SK-N-SH (cell line): ENCODE measurements at regions not wholly inside any gene's neighbourhood (a gene's known extent, or its start where the extent isn't known, plus 50 kb on each side); places are given as distances from the start of the nearest gene placed in this dataset.

Experiments used
- CTCF ChIA-PET: fragments of 300-600, 350-600 bp; formaldehyde crosslinking; extraction: SDS; loops from one replicate; lab custom pipeline; 2021; lab: Yijun Ruan, JAX
- POLR2A ChIA-PET: fragments of 350-600 bp; sonication (Branson Sonifier 250); formaldehyde crosslinking; extraction: SDS; loops from one replicate; lab custom pipeline; 2020; ENCODE audit warnings: antibody characterized with exemption, inconsistent platforms; lab: Yijun Ruan, JAX
- DNase-seq: peaks from one replicate; pipeline ENCODE4 v3.0.0; 2012
- H2AFZ ChIP-seq: fragments of 200-600 bp; sonication (generic); 2 replicates; pipeline ENCODE4 v1.8.1; 2016; ENCODE audit warnings: antibody characterized with exemption, mild to moderate bottlenecking, low read depth
- H3F3A ChIP-seq: fragments of 200-600 bp; sonication (generic); replicated peaks from 2 replicates; pipeline ENCODE3; 2016; ENCODE audit warnings: antibody characterized with exemption, mild to moderate bottlenecking; ENCODE audit not compliant: insufficient read depth
- H3K27ac ChIP-seq, 2 experiments: fragments of 200-500 bp in 1 of 2; fragments of 200-600 bp in 1 of 2; sonication (Bioruptor generic) in 1 of 2; sonication (generic), shearing (Covaris generic) in 1 of 2; 2 replicates each; pipeline versions ENCODE4 v1.5.1 to v1.6.1; 2014 to 2016; ENCODE audit warnings: low read depth in 2 of 2, inconsistent platforms in 1 of 2, low read length in 1 of 2, mild to moderate bottlenecking in 1 of 2, mixed read lengths in 1 of 2
- H3K27me3 ChIP-seq: fragments of 200-600 bp; sonication (generic), shearing (Covaris generic); 2 replicates; pipeline ENCODE4 v1.6.1; 2016; ENCODE audit warnings: mixed run types; ENCODE audit not compliant: insufficient read depth
- H3K36me3 ChIP-seq, 2 experiments: fragments of 200-500 bp in 1 of 2; fragments of 200-600 bp in 1 of 2; sonication (Bioruptor generic) in 1 of 2; sonication (generic) in 1 of 2; replicated peaks in 1 of 2; 2 replicates each; pipeline versions ENCODE3 to v1.5.1; 2014 to 2016; ENCODE audit warnings: low read length in 1 of 2, mild to moderate bottlenecking in 1 of 2; ENCODE audit not compliant: insufficient read depth in 2 of 2, control insufficient read depth in 1 of 2
- H3K4me1 ChIP-seq, 2 experiments: fragments of 200-500 bp in 1 of 2; fragments of 200-600 bp in 1 of 2; sonication (Bioruptor generic) in 1 of 2; sonication (generic), shearing (Covaris generic) in 1 of 2; 2 replicates each; pipeline versions ENCODE4 v1.5.1 to v1.6.1; 2014 to 2016; ENCODE audit warnings: low read depth in 1 of 2, low read length in 1 of 2, mixed run types in 1 of 2; ENCODE audit not compliant: insufficient read depth in 2 of 2, control insufficient read depth in 1 of 2
- H3K4me2 ChIP-seq: fragments of 200-600 bp; sonication (generic), shearing (Covaris generic); 2 replicates; pipeline ENCODE4 v1.6.1; 2017; ENCODE audit warnings: mixed run types
- H3K4me3 ChIP-seq, 2 experiments: fragments of 200-500 bp in 1 of 2; fragments of 200-600 bp in 1 of 2; sonication (Bioruptor generic) in 1 of 2; sonication (generic), shearing (Covaris generic) in 1 of 2; 2 replicates each; pipeline versions ENCODE4 v1.5.1 to v1.8.1; 2014 to 2016; ENCODE audit warnings: low read depth in 2 of 2, inconsistent platforms in 1 of 2, low read length in 1 of 2, mild to moderate bottlenecking in 1 of 2, mixed read lengths in 1 of 2, moderate library complexity in 1 of 2
- H3K79me2 ChIP-seq: fragments of 200-600 bp; sonication (generic); 2 replicates; pipeline ENCODE4 v1.8.1; 2017; ENCODE audit warnings: mild to moderate bottlenecking; ENCODE audit not compliant: insufficient read depth
- H3K9ac ChIP-seq: fragments of 200-600 bp; sonication (generic); 2 replicates; pipeline ENCODE4 v1.6.1; 2017; ENCODE audit warnings: mixed run types
- H3K9me2 ChIP-seq: fragments of 200-600 bp; sonication (generic); 2 replicates; pipeline ENCODE4 v1.6.1; 2017; ENCODE audit warnings: mixed run types
- H3K9me3 ChIP-seq: fragments of 200-600 bp; sonication (generic); 2 replicates; pipeline ENCODE4 v1.6.1; 2017; ENCODE audit warnings: mixed run types, mild to moderate bottlenecking, moderate library complexity
- H4K20me1 ChIP-seq: fragments of 200-600 bp; sonication (generic); 2 replicates; pipeline ENCODE4 v1.6.1; 2017; ENCODE audit warnings: mild to moderate bottlenecking, mixed run types; ENCODE audit not compliant: insufficient read depth
- CHD2 ChIP-seq: fragments of 150-350 bp; IDR thresholded peaks from 2 replicates; pipeline ENCODE4 v1.6.1; 2018; ENCODE audit warnings: low read length; ENCODE audit not compliant: partially characterized antibody
- FOSL2 ChIP-seq: IDR thresholded peaks from 2 replicates; pipeline ENCODE4 v1.4.0; 2012; ENCODE audit warnings: low read depth, mild to moderate bottlenecking, moderate library complexity, borderline replicate concordance
- FOXJ3 ChIP-seq: sonication (generic); formaldehyde crosslinking; IDR thresholded peaks from 2 replicates; pipeline ENCODE4 v1.5.1; 2020; ENCODE audit warnings: mild to moderate bottlenecking, missing genetic modification reagents
- GATA2 ChIP-seq: sonication (generic); formaldehyde crosslinking; IDR thresholded peaks from 2 replicates; pipeline ENCODE4 v1.5.0; 2020; ENCODE audit warnings: mild to moderate bottlenecking, missing genetic modification reagents
- JUND ChIP-seq: IDR thresholded peaks from 2 replicates; pipeline ENCODE4 v1.4.0; 2012
- MEF2A ChIP-seq: IDR thresholded peaks from 2 replicates; pipeline ENCODE4 v1.4.0; 2012; ENCODE audit warnings: low read depth, borderline replicate concordance
- NRF1 ChIP-seq: IDR thresholded peaks from 2 replicates; pipeline ENCODE4 v1.6.1; 2012; ENCODE audit warnings: low read depth, mild to moderate bottlenecking, low read length
- RFX5 ChIP-seq: IDR thresholded peaks from 2 replicates; pipeline ENCODE4 v1.6.1; 2012; ENCODE audit warnings: mild to moderate bottlenecking, improper control_type of control experiment, low read length
- TAF1 ChIP-seq: IDR thresholded peaks from 2 replicates; pipeline ENCODE4 v1.6.1; 2012; ENCODE audit warnings: low read depth, mild to moderate bottlenecking, low read length, moderate library complexity, borderline replicate concordance
- TEAD4 ChIP-seq: IDR thresholded peaks from 2 replicates; pipeline ENCODE4 v1.4.0; 2012; ENCODE audit warnings: mild to moderate bottlenecking, borderline replicate concordance; ENCODE audit not compliant: insufficient read depth
- WGBS: methylation state at CpG from one replicate; pipeline ENCODE4 v1.1.6; 2017; ENCODE audit warnings: low lambda C conversion rate; 5-methylcytosine and 5-hydroxymethylcytosine counted together
- TF ChIP-seq, protein P1 (sequence below): fragments of 150-350 bp; IDR thresholded peaks from 2 replicates; pipeline ENCODE4 v1.6.1; 2017; ENCODE audit warnings: antibody characterized with exemption, low read length, low read depth, borderline replicate concordance
- TF ChIP-seq, protein P2 (sequence below): IDR thresholded peaks from 2 replicates; pipeline ENCODE4 v1.4.0; 2012; ENCODE audit warnings: low read depth, borderline replicate concordance
- TF ChIP-seq, protein P3 (sequence below): IDR thresholded peaks from 2 replicates; pipeline ENCODE4; 2012
- TF ChIP-seq, protein P4 (sequence below): IDR thresholded peaks from 2 replicates; pipeline ENCODE4 v1.4.0; 2012; ENCODE audit warnings: low read depth
- TF ChIP-seq, protein P5 (sequence below): fragments of 150-350 bp; IDR thresholded peaks from 2 replicates; pipeline ENCODE4 v1.6.1; 2016; ENCODE audit warnings: mild to moderate bottlenecking, low read depth, low read length

DNA sequence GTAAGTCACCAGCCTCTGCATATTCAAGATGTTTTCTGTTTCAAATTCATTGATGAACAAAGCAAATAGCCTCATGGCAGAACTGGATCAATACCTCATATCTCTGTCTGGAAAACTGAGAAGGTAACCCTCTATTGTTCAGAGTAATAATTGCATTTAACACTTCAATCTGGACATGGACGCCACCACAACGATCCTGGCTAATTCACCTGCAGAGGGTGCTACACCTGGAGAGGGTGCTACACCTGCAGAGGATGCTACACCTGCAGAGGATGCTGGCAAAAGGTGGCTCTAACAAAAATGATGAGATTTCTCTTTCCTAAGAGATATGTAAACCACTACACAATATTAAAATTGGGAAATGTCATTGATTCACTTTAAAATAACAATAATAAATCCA, 183.1 kb upstream of the HNRNPA3 start:
- H3K9me2 ChIP-seq: no peaks in the 10 kb centered on the region
- no peaks in the 10 kb centered on the region for H3F3A ChIP-seq
- no peak overlapping the region for H3K4me2 ChIP-seq
- H3K27ac ChIP-seq: peak overlapping the region in 1 of 2 experiments; percentile 100; a peak in 2 of 4 replicates
- POLR2A ChIA-PET: no interaction called here
- no peaks in the 10 kb centered on the region for H3K9me3 ChIP-seq
- DNase-seq: no peak
- no peaks in the 10 kb centered on the region for H3K36me3 ChIP-seq
- H3K4me3 ChIP-seq: no peak overlapping the region
- no peaks in the 10 kb centered on the region for H3K79me2 ChIP-seq
- no peak overlapping the region for H3K9ac ChIP-seq
- H2AFZ ChIP-seq: no peak overlapping the region
- TF ChIP-seq, protein P1, sequence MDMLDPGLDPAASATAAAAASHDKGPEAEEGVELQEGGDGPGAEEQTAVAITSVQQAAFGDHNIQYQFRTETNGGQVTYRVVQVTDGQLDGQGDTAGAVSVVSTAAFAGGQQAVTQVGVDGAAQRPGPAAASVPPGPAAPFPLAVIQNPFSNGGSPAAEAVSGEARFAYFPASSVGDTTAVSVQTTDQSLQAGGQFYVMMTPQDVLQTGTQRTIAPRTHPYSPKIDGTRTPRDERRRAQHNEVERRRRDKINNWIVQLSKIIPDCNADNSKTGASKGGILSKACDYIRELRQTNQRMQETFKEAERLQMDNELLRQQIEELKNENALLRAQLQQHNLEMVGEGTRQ: no peak
- TF ChIP-seq TEAD4 (no peak), FOXJ3 (CRISPR knock-in tag) (no peak), JUND (no peak), NRF1 (no peak), GATA2 (no peak), MEF2A (no peak), RFX5 (no peak), FOSL2 (no peak), CHD2 (no peak), TAF1 (no peak)
- TF ChIP-seq, protein P2, sequence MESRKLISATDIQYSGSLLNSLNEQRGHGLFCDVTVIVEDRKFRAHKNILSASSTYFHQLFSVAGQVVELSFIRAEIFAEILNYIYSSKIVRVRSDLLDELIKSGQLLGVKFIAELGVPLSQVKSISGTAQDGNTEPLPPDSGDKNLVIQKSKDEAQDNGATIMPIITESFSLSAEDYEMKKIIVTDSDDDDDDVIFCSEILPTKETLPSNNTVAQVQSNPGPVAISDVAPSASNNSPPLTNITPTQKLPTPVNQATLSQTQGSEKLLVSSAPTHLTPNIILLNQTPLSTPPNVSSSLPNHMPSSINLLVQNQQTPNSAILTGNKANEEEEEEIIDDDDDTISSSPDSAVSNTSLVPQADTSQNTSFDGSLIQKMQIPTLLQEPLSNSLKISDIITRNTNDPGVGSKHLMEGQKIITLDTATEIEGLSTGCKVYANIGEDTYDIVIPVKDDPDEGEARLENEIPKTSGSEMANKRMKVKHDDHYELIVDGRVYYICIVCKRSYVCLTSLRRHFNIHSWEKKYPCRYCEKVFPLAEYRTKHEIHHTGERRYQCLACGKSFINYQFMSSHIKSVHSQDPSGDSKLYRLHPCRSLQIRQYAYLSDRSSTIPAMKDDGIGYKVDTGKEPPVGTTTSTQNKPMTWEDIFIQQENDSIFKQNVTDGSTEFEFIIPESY: no peak
- TF ChIP-seq, protein P3, sequence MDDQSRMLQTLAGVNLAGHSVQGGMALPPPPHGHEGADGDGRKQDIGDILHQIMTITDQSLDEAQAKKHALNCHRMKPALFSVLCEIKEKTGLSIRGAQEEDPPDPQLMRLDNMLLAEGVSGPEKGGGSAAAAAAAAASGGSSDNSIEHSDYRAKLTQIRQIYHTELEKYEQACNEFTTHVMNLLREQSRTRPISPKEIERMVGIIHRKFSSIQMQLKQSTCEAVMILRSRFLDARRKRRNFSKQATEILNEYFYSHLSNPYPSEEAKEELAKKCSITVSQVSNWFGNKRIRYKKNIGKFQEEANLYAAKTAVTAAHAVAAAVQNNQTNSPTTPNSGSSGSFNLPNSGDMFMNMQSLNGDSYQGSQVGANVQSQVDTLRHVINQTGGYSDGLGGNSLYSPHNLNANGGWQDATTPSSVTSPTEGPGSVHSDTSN: no peak
- TF ChIP-seq, protein P4, sequence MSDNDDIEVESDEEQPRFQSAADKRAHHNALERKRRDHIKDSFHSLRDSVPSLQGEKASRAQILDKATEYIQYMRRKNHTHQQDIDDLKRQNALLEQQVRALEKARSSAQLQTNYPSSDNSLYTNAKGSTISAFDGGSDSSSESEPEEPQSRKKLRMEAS: no peak
- TF ChIP-seq, protein P5, sequence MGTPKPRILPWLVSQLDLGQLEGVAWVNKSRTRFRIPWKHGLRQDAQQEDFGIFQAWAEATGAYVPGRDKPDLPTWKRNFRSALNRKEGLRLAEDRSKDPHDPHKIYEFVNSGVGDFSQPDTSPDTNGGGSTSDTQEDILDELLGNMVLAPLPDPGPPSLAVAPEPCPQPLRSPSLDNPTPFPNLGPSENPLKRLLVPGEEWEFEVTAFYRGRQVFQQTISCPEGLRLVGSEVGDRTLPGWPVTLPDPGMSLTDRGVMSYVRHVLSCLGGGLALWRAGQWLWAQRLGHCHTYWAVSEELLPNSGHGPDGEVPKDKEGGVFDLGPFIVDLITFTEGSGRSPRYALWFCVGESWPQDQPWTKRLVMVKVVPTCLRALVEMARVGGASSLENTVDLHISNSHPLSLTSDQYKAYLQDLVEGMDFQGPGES: no peak
- peaks cover 5% of the 10 kb centered on the region; the same call in 1 of the 2 replicates for H3K27me3 ChIP-seq
- no peaks in the 10 kb centered on the region for H4K20me1 ChIP-seq
- CTCF ChIA-PET: interaction anchor here (1.6 kb wide), 1 partner anchor 209 kb away, joined by 3 read pairs; no protein-coding TSS in a partner anchor
- WGBS: 78% methylated on average over 2 of the region's 2 CpGs
- peaks cover 0 to 33% of the 10 kb centered on the region in 2 experiments; a peak in 2 of 4 replicates for H3K4me1 ChIP-seq
